Stimulated activated CD4-positive, alpha-beta T cell treated with anti-CD3 and anti-CD28 coated beads, Interleukin-12 subunit alpha, Interleukin-12 subunit beta, amount 100 ng/mL, for 48 hours (primary cell): ENCODE measurements at regions not wholly inside any gene's neighbourhood (a gene's known extent, or its start where the extent isn't known, plus 50 kb on each side); places are given as distances from the start of the nearest gene placed in this dataset.

Source experiments
- DNase-seq, 3 donors: peaks; one replicate each; pipeline ENCODE4 v3.0.0-alpha.2; 2020; ENCODE audit warnings: low read depth in 2 of 3, low spot score in 1 of 3

GRCh38 chr6:45714006-45714730 is 301.5 kb downstream of the CLIC5 start:
- no peak for DNase-seq
